ENCODE measurements at regions not wholly inside any gene's neighbourhood (a gene's known extent, or its start where the extent isn't known, plus 50 kb on each side); places are given as distances from the start of the nearest gene placed in this dataset.

- no peaks in the 10 kb centered on the region for H3K36me3 ChIP-seq
- H3K4me1 ChIP-seq: no peaks in the 10 kb centered on the region
- H3K27ac ChIP-seq: no peak overlapping the region
- no peak overlapping the region for H3K4me3 ChIP-seq
- no peak for TF ChIP-seq POLR2AphosphoS5 (IDR thresholded peaks at IDR 0.05; ENCODE audit: insufficient read depth in 1 of 2, low read depth in 1 of 2)
- no peak for TF ChIP-seq POLR2A (IDR thresholded peaks at IDR 0.05)
- TF ChIP-seq CTCF (IDR thresholded peaks at IDR 0.05): no peak
- H3K27me3 ChIP-seq: no peaks in the 10 kb centered on the region
- intact Hi-C loops (cut with DNase I): no loop called here
- no peaks in the 10 kb centered on the region for H3K9me3 ChIP-seq
- no peak for DNase-seq (ENCODE audit: extremely low spot score in 2 of 2)
Measured at GRCh38 chr5:77935506-77936364, 159.6 kb upstream of the TBCA start.

GRCh38 chr5:77928776-77929300, 152.7 kb upstream of the TBCA start:
- intact Hi-C loops (cut with DNase I): no loop called here
- Histone ChIP-seq H3K9me3 (no peaks in the 10 kb centered on the region), H3K36me3 (no peaks in the 10 kb centered on the region), H3K4me3 (no peak overlapping the region), H3K4me1 (no peaks in the 10 kb centered on the region), H3K27me3 (no peaks in the 10 kb centered on the region), H3K27ac (no peak overlapping the region)
- DNase-seq (ENCODE audit: extremely low spot score in 2 of 2): no peak
- TF ChIP-seq POLR2AphosphoS5 (IDR thresholded peaks at IDR 0.05; ENCODE audit: insufficient read depth in 1 of 2, low read depth in 1 of 2) (no peak), CTCF (IDR thresholded peaks at IDR 0.05) (no peak), POLR2A (IDR thresholded peaks at IDR 0.05) (no peak)

- Histone ChIP-seq H3K27ac (no peak overlapping the region), H3K36me3 (no peaks in the 10 kb centered on the region), H3K4me1 (no peaks in the 10 kb centered on the region), H3K27me3 (no peaks in the 10 kb centered on the region), H3K4me3 (no peak overlapping the region), H3K9me3 (no peaks in the 10 kb centered on the region)
- TF ChIP-seq POLR2A (IDR thresholded peaks at IDR 0.05) (no peak), POLR2AphosphoS5 (IDR thresholded peaks at IDR 0.05; ENCODE audit: insufficient read depth in 1 of 2, low read depth in 1 of 2) (no peak), CTCF (IDR thresholded peaks at IDR 0.05) (no peak)
- intact Hi-C loops (cut with DNase I): no loop called here
- no peak for DNase-seq (ENCODE audit: extremely low spot score in 2 of 2)
Measured at GRCh38 chr5:77926337-77926736, 150.2 kb upstream of the TBCA start.

- no peak for TF ChIP-seq POLR2A (IDR thresholded peaks at IDR 0.05)
- no peak for TF ChIP-seq CTCF (IDR thresholded peaks at IDR 0.05)
- TF ChIP-seq POLR2AphosphoS5 (IDR thresholded peaks at IDR 0.05; ENCODE audit: insufficient read depth in 1 of 2, low read depth in 1 of 2): no peak
- H3K4me3 ChIP-seq: no peak overlapping the region
- intact Hi-C loops (cut with DNase I): no loop called here
- no peaks in the 10 kb centered on the region for H3K36me3 ChIP-seq
- no peak for DNase-seq (ENCODE audit: extremely low spot score in 2 of 2)
- no peak overlapping the region for H3K27ac ChIP-seq
- no peaks in the 10 kb centered on the region for H3K4me1 ChIP-seq
- H3K27me3 ChIP-seq: no peaks in the 10 kb centered on the region
- H3K9me3 ChIP-seq: no peaks in the 10 kb centered on the region
Measured at GRCh38 chr5:77925503-77925902, 149.4 kb upstream of the TBCA start.

GRCh38 chr5:77924081-77924480, 147.9 kb upstream of the TBCA start:
- TF ChIP-seq POLR2AphosphoS5 (IDR thresholded peaks at IDR 0.05; ENCODE audit: insufficient read depth in 1 of 2, low read depth in 1 of 2): no peak
- no peak for TF ChIP-seq CTCF (IDR thresholded peaks at IDR 0.05)
- no peak for TF ChIP-seq POLR2A (IDR thresholded peaks at IDR 0.05)
- intact Hi-C loops (cut with DNase I): no loop called here
- no peak overlapping the region for H3K4me3 ChIP-seq
- no peaks in the 10 kb centered on the region for H3K27me3 ChIP-seq
- no peaks in the 10 kb centered on the region for H3K4me1 ChIP-seq
- DNase-seq (ENCODE audit: extremely low spot score in 2 of 2): no peak
- H3K9me3 ChIP-seq: no peaks in the 10 kb centered on the region
- H3K27ac ChIP-seq: no peak overlapping the region
- H3K36me3 ChIP-seq: no peaks in the 10 kb centered on the region

All from vagina (tissue), 2 donors.